ENCODE measurements at regions not wholly inside any gene's neighbourhood (a gene's known extent, or its start where the extent isn't known, plus 50 kb on each side); places are given as distances from the start of the nearest gene placed in this dataset.

GRCh38 chr2:8045081-8045614 lies 636.7 kb upstream of the ID2 start:
- TF ChIP-seq TAF1 (IDR thresholded peaks at IDR 0.05; ENCODE audit: borderline replicate concordance, insufficient read depth, low read length) (no peak), FOXP2 (optimal IDR thresholded peaks at IDR 0.05; ENCODE audit: borderline replicate concordance, extremely low read depth, extremely low read length, insufficient read depth) (no peak), REST (IDR thresholded peaks at IDR 0.05; ENCODE audit: insufficient read depth in 1 of 2, low read depth in 2 of 2, low read length in 2 of 2) (no peak), SIN3A (IDR thresholded peaks at IDR 0.05; ENCODE audit: borderline replicate concordance, insufficient read depth, low read length) (no peak), POLR2AphosphoS5 (IDR thresholded peaks at IDR 0.05; ENCODE audit: low read depth, low read length) (no peak)

- TF ChIP-seq SIN3A (IDR thresholded peaks at IDR 0.05; ENCODE audit: borderline replicate concordance, insufficient read depth, low read length) (no peak), TAF1 (IDR thresholded peaks at IDR 0.05; ENCODE audit: borderline replicate concordance, insufficient read depth, low read length) (no peak), POLR2AphosphoS5 (IDR thresholded peaks at IDR 0.05; ENCODE audit: low read depth, low read length) (no peak), FOXP2 (optimal IDR thresholded peaks at IDR 0.05; ENCODE audit: borderline replicate concordance, extremely low read depth, extremely low read length, insufficient read depth) (no peak), REST (IDR thresholded peaks at IDR 0.05; ENCODE audit: insufficient read depth in 1 of 2, low read depth in 2 of 2, low read length in 2 of 2) (no peak)
Observed at GRCh38 chr2:8046849-8047248, 635.0 kb upstream of the ID2 start.

- TF ChIP-seq REST (IDR thresholded peaks at IDR 0.05; ENCODE audit: insufficient read depth in 1 of 2, low read depth in 2 of 2, low read length in 2 of 2) (no peak), SIN3A (IDR thresholded peaks at IDR 0.05; ENCODE audit: borderline replicate concordance, insufficient read depth, low read length) (no peak), TAF1 (IDR thresholded peaks at IDR 0.05; ENCODE audit: borderline replicate concordance, insufficient read depth, low read length) (no peak), POLR2AphosphoS5 (IDR thresholded peaks at IDR 0.05; ENCODE audit: low read depth, low read length) (no peak), FOXP2 (optimal IDR thresholded peaks at IDR 0.05; ENCODE audit: borderline replicate concordance, extremely low read depth, extremely low read length, insufficient read depth) (no peak)
Observed at GRCh38 chr2:8049176-8049575, 632.7 kb upstream of the ID2 start.

- TF ChIP-seq FOXP2 (optimal IDR thresholded peaks at IDR 0.05; ENCODE audit: borderline replicate concordance, extremely low read depth, extremely low read length, insufficient read depth) (no peak), SIN3A (IDR thresholded peaks at IDR 0.05; ENCODE audit: borderline replicate concordance, insufficient read depth, low read length) (no peak), TAF1 (IDR thresholded peaks at IDR 0.05; ENCODE audit: borderline replicate concordance, insufficient read depth, low read length) (no peak), POLR2AphosphoS5 (IDR thresholded peaks at IDR 0.05; ENCODE audit: low read depth, low read length) (no peak), REST (IDR thresholded peaks at IDR 0.05; ENCODE audit: insufficient read depth in 1 of 2, low read depth in 2 of 2, low read length in 2 of 2) (no peak)
Observed at GRCh38 chr2:8049851-8050571, 631.8 kb upstream of the ID2 start.
